ENCODE measurements at regions not wholly inside any gene's neighbourhood (a gene's known extent, or its start where the extent isn't known, plus 50 kb on each side); places are given as distances from the start of the nearest gene placed in this dataset.

DNA sequence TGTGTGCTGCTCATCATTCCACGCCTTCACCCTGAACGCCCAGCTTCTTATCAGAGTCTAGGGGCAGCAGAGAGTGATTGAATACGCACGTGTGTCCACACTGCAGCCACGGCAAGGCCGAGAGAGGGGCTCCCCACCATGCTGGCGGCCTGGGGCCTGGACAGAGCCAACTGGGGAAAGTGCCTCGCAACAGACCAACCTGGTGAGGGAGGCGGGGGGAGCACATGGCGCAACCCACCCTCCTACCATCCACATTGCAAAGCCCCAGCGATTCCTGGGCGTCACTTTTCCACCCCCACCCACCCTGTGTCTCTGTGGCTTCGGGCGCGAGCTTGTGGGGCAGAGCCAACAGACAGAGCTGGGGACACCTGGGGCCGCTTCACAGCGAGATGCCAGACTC lies 66.4 kb upstream of the DUSP22 start:
- DNase-seq (ENCODE audit: low read depth) = no peak

DNA sequence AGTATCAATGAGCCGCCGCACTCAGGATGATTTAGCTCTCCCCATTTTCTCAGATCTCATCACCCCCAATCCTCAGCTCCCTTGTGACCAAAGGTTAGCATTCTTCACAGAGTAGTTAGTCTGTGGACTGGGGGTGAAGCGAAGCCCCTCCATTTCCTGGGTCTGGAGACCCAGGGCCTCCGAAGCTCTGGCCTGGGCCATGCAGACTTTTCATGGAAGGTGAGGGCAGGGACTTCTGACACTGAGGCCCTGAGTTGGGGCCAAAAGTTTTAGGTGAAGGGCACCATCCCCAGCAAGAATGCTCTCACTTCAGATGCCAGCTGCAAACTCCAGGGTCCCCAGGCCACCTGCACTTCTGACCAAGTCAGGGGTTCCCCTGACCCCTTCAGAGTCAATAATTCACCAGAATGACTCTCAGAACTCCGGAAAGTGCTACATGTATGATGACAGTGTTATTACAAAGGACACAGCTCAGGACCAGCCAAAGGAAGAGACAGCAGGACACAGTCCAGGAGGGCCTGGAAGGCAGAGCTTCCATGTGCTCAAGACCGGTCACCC lies 65.7 kb upstream of the DUSP22 start:
- no peak for DNase-seq (ENCODE audit: low read depth)

DNA sequence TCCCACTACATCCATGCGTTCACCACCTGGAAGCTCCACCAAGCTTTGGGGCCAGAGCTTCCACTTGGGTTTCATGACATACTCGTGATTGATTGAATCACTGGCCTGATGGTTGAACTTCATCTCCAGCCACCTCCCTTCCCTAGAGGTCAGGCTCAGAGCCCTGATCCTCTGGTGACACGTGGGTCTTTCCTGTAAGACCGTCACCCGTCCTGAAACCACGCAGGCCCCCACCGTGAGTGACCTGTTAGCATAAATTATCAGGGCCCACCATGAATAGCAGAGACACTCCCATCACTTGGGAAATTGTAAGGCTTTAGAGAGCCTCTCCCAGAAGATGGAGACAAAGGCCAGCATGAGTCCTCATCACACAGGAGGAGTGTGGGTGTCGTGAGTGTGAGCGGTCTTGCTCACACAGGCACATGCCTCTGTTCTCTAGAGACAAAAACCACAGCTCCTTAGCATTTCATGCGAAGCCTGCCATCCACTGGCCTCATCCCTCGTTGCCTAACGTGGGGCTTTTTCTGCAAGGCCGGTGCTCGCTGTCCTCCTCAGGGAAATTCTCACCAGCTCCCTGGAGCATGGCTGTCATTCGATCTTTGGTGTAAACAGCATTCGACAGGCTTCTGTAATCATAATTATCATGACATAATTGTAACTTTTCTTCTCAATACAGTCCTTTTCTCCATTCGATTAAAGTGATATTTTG lies 65.1 kb upstream of the DUSP22 start:
- no peak for DNase-seq (ENCODE audit: low read depth)

DNA sequence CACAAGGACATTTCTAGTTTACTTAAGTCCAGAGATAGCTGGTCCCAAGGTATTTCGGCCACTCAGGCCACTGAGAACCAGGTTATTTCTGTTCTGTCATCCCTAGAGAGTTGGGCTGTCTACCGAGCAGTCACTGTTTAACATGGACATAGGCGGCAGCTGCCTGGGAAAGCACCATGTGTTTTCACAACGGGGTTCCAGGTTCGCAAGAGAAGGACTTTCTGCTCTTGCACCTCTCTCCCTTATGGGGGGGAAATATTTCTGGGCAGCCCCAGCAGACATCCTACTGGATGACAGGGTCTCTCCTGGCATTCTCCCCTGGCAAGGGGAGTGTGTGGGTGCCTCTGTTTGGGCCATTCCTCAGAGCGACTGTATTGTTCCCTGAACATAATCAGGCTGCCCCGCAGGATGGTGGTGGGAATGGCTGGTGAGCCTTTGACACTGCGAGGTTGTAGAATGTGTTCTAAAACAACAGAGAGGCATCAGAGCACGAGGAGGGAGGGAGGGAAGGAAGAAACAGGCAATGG lies 64.4 kb upstream of the DUSP22 start:
- no peak for DNase-seq (ENCODE audit: low read depth)

DNA sequence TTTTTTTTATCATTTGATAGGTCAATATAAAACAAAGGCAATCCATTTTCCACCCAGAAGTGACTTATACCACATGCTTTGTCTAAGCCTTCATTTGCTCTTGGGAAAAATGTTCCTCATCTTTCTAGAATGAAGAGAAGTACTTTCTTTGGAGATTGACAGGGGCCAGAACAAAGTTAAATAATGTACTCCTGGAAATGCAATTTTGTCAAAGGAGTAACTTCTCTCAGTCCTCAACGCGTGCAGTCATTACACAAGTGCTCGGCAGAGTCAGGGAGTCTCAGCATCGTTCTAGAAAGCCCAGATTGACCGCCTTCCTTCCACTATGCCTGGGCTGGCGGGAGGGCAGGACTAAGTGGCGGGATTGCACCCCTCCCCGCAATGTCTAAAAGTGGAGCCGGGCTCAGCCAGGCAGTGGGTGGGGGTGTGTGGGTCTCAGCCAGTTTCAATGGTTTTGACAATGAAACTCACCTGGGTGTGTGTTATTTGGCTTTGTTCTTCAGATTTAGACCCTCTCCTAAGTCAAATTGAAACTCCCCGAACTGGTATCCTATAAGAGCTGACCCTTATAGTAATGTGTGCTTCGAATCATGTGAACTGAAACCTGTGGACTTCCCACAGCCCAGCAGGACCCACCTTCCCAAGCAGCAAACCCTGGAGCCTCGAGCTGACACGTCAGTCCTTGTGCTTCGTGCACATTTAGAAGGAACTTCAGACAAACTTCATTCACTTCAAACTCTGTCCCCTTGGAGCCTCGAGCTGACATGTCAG lies 63.2 kb upstream of the DUSP22 start:
- no peak for DNase-seq (ENCODE audit: low read depth)

DNA sequence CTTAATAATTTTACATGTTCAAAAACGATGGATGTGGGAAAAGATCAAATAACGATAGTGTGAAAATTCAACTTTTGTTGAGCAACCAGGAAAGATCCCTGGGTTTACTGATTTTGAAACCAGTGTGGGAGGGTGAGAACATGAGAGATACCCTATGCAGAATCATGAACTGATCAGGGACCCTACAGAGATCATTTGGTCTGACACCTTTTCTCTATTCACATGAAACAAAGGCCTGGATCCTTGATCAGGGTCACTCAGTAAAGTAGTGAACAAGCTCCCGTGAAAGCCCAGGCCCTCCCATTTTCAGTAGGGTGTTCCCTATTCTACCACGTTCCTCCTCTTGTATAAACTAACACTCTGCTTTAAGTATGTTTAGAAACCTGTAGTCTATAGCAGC lies 60.5 kb upstream of the DUSP22 start:
- no peak for DNase-seq (ENCODE audit: low read depth)

DNA sequence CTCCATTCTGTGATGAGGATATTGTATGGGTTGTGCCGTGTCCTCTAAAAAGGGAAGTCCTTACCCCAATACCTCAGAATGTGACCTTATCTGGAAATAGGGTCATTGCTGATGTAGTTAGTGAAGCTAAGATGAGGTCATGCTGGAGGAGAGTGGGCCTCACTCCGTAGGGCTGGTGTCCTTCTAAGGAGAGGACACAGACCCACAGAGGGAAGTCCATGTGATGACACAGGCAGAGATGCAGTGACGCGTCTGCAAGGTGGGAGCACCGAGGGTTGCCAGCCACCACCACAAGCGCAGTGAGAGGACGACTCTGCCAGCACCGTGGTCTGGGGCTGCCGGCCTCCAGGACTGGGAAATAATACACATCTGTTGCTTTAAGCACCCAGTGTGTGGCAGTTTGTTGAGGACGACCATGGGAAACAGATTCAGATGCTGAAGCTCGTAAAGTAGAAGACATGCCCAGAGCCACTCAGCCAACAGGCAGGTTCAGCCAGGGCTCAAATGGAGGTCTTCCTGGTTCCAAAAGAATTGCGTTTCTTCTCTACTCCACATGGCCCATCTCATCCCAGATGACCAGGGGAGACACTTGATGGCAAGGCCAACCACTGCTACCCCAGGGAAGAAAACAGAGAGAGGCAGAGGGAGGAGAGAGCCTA lies 59.2 kb upstream of the DUSP22 start:
- no peak for DNase-seq (ENCODE audit: low read depth)

DNA sequence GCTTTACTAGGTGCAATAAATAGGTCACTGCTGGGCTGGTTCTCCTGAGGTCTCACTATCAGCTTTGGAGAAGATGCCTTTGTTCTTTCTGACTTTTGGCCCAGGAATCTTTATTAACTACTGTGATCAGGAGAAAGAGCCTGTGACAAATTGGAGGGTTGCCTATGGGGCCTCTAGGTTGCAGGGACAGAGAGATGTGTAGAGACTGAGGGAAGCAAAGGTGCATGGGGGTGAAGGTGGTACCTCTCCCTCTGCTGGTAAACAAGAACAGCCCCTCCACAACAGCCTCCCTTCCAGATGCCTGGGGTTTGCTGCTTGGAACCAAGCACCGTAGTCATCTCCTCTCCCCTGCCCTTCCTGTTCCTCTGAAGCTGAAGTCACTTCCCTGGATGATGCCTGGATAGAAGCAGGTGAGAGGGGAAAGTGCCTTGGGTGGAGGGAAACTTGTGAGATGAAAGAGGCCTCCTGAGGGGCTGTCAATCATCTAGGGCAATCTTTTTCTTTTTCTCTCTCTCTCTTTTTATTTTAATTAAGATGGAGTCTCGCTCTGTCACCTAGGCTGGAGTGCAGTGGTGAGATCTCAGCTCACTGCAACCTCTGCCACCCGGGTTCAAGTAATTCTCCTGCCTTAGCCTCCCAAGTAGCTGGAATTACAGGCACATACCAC lies 57.4 kb upstream of the DUSP22 start:
- DNase-seq (ENCODE audit: low read depth) = no peak

DNA sequence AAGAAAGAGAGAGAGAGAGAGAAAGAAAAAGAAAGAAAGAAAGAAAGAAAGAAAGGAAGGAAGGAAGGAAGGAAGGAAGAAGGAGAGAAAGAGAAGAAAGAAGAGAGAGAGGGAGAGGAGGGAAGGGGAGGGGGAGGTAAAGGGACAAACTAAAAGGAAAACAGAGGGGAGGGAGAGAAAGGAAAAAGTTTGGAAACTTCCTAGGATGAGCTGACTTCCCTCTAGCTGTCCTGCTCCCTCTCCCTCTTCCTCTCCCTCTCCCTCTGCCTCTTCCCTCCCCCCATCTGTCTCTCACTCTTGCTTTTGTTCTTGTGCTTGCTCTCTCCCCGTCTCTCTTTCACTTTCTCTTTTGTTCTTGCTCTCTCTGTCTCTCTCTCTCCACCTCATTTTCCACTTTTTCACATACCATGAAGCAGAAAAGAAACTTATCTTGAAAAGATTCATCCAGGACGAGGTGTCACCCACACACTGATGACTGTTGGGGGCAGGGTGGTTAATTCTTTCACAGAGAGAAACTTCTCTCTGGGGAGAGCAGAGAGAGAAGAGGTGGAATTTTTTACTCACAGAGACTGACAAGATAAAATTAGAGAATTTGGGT lies 56.4 kb upstream of the DUSP22 start:
- no peak for DNase-seq (ENCODE audit: low read depth)

DNA sequence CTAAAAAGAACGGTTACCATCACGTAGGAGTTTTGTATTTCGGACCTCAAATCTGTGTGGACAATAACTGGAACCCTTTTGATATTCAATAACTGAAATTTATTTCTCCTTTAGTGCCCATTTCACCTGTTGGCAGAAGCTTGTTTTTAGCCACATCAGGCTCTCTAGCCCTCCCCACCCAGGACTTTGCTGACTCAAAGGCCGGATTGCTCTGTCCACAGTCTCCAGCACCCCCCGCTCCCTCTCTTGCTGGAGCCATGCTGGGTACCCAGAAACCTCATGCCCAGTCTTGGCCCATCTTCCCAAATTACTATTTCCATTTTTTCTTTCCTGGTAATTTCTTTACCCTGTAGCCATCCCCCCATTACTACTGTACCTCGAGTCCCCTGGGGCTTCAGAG lies 55.8 kb upstream of the DUSP22 start:
- no peak for DNase-seq (ENCODE audit: low read depth)

DNA sequence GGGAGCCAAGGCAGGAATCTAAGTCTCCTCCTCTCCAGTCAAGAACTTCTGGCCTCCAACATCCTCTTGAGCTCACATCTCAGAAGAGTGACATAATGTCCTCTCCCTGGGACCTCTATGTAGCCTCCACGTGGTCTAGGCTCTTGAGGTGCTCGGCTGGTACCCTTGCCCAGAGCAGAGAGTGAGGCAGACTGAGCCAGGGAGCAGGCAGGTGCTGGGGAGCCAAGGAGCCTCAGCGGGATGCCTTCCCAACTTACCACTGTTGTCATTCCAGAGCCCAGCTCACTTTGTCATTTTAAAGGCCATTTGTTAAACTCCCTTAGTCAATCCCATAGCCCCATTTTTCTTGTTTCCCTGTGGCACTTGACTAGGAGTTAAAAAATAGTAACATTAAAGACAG lies 52.1 kb upstream of the DUSP22 start:
- DNase-seq (ENCODE audit: low read depth) = no peak

DNA sequence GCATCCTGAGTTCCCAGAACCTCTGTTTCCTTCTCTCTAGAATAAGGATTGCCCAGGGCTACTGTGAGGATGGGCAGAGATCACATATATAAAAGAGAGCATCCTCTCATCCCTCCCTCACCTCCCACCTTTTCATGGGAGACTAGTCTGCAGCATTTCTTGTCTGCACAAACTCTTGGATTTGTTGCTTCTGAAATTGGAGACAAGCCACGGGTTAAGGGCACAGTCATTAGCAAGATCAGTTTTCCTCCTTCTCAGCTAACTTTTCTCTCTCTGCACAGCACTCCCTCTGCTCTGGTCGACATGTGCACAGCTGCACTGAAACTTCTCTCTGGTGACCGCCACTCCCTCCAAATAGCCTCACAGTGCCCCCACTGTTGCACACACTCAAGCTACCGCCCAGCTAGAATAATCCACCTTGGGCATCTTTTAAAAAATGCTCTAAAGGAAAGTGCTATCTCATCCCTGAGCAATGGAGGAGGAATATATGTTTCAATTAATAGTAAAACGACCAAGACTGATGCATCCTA lies 50.9 kb upstream of the DUSP22 start:
- DNase-seq (ENCODE audit: low read depth) = no peak
